H9 (cell line): ENCODE measurements at regions not wholly inside any gene's neighbourhood (a gene's known extent, or its start where the extent isn't known, plus 50 kb on each side); places are given as distances from the start of the nearest gene placed in this dataset.

Experiments
- DNase-seq: peaks from one replicate; pipeline ENCODE4 v3.0.0-alpha.2; 2017
- H2AFZ ChIP-seq: one replicate; pipeline ENCODE4 v1.6.1; 2013; ENCODE audit warnings: mild to moderate bottlenecking, low read length, control low read depth, moderate library complexity
- H2AK5ac ChIP-seq: 2 replicates; pipeline ENCODE4 v1.6.1; 2013; ENCODE audit warnings: low read length, control low read depth, mixed read lengths; ENCODE audit not compliant: insufficient read length
- H2BK120ac ChIP-seq: one replicate; pipeline ENCODE4 v1.6.1; 2013; ENCODE audit warnings: low read depth, mild to moderate bottlenecking, low read length, control low read depth, inconsistent platforms; ENCODE audit not compliant: poor library complexity, severe bottlenecking
- H2BK12ac ChIP-seq: 2 replicates; pipeline ENCODE4 v1.6.1; 2013; ENCODE audit warnings: low read length, control low read depth, mixed read lengths, low read depth; ENCODE audit not compliant: insufficient read length
- H2BK15ac ChIP-seq: 2 replicates; pipeline ENCODE4 v1.6.1; 2013; ENCODE audit warnings: low read depth, low read length, control low read depth
- H2BK20ac ChIP-seq: one replicate; pipeline ENCODE4 v1.6.1; 2013; ENCODE audit warnings: low read depth, mild to moderate bottlenecking, low read length, control low read depth, inconsistent platforms; ENCODE audit not compliant: poor library complexity, severe bottlenecking
- H2BK5ac ChIP-seq: 2 replicates; pipeline ENCODE4 v1.6.1; 2013; ENCODE audit warnings: low read length, control low read depth, mixed read lengths; ENCODE audit not compliant: insufficient read length
- H3K14ac ChIP-seq: 2 replicates; pipeline ENCODE4 v1.6.1; 2013; ENCODE audit warnings: low read length, control low read depth; ENCODE audit not compliant: insufficient read depth
- H3K18ac ChIP-seq: 2 replicates; pipeline ENCODE4 v1.6.1; 2013; ENCODE audit warnings: low read depth, mild to moderate bottlenecking, mixed read lengths, low read length, control low read depth; ENCODE audit not compliant: insufficient read length
- H3K23ac ChIP-seq: 2 replicates; pipeline ENCODE4 v1.6.1; 2013; ENCODE audit warnings: low read length, control low read depth, mixed read lengths, low read depth; ENCODE audit not compliant: insufficient read length
- H3K23me2 ChIP-seq: 2 replicates; pipeline ENCODE4 v1.6.1; 2013; ENCODE audit warnings: low read depth, mild to moderate bottlenecking, mixed read lengths, low read length, control low read depth; ENCODE audit not compliant: insufficient read length, poor library complexity, severe bottlenecking
- H3K27ac ChIP-seq: 2 replicates; pipeline ENCODE4 v1.5.1; 2013; ENCODE audit warnings: low read length, control low read depth, mixed read lengths, low read depth; ENCODE audit not compliant: insufficient read length
- H3K27me3 ChIP-seq: 2 replicates; pipeline ENCODE4 v1.6.1; 2013; ENCODE audit warnings: low read length, control low read depth, inconsistent platforms; ENCODE audit not compliant: insufficient read depth
- H3K4ac ChIP-seq: 2 replicates; pipeline ENCODE4 v1.6.1; 2013; ENCODE audit warnings: low read depth, mild to moderate bottlenecking, control low read depth, inconsistent platforms, low read length, moderate library complexity
- H3K4me1 ChIP-seq: 2 replicates; pipeline ENCODE4 v1.6.1; 2013; ENCODE audit warnings: low read length, control low read depth, inconsistent platforms; ENCODE audit not compliant: insufficient read depth
- H3K4me2 ChIP-seq: 2 replicates; pipeline ENCODE4 v1.6.1; 2013; ENCODE audit warnings: low read length, control low read depth, mixed read lengths; ENCODE audit not compliant: insufficient read length, insufficient read depth
- H3K56ac ChIP-seq: 2 replicates; pipeline ENCODE4 v1.6.1; 2013; ENCODE audit warnings: low read depth, mild to moderate bottlenecking, mixed read lengths, low read length, control low read depth; ENCODE audit not compliant: insufficient read length
- H3K79me1 ChIP-seq: 2 replicates; pipeline ENCODE4 v1.6.1; 2013; ENCODE audit warnings: low read depth, mild to moderate bottlenecking, moderate library complexity, low read length, control low read depth, inconsistent platforms; ENCODE audit not compliant: insufficient read depth, poor library complexity, severe bottlenecking
- H3K79me2 ChIP-seq: 2 replicates; pipeline ENCODE4 v1.6.1; 2013; ENCODE audit warnings: low read length, control low read depth, inconsistent platforms; ENCODE audit not compliant: insufficient read depth
- H3K9ac ChIP-seq: 2 replicates; pipeline ENCODE4 v1.6.1; 2013; ENCODE audit warnings: low read length, control low read depth, mixed read lengths; ENCODE audit not compliant: insufficient read length; ENCODE audit errors: extremely low read depth
- H3K9me3 ChIP-seq: one replicate; pipeline ENCODE4 v1.6.1; 2013; ENCODE audit warnings: low read depth, low read length, inconsistent platforms; ENCODE audit not compliant: control insufficient read depth
- H3T11ph ChIP-seq: one replicate; pipeline ENCODE4 v1.6.1; 2013; ENCODE audit warnings: mild to moderate bottlenecking, low read length, control low read depth, inconsistent platforms
- H4K20me1 ChIP-seq: one replicate; pipeline ENCODE4 v1.6.1; 2013; ENCODE audit not compliant: control insufficient read depth, insufficient read length, insufficient read depth
- H4K5ac ChIP-seq: 2 replicates; pipeline ENCODE4 v1.6.1; 2013; ENCODE audit warnings: low read depth, mild to moderate bottlenecking, mixed read lengths, low read length, control low read depth; ENCODE audit not compliant: insufficient read length
- H4K8ac ChIP-seq: replicated peaks from 2 replicates; pipeline ENCODE4 v1.6.1; 2013; ENCODE audit warnings: low read length, control low read depth, mixed read lengths, low read depth; ENCODE audit not compliant: insufficient read length
- H4K91ac ChIP-seq: 2 replicates; pipeline ENCODE4 v1.6.1; 2013; ENCODE audit warnings: low read depth, mild to moderate bottlenecking, moderate library complexity, mixed read lengths, low read length, control low read depth; ENCODE audit not compliant: insufficient read length
- H3K27ac Mint-ChIP-seq, 3 experiments: 2 replicates in 2 of 3; 3 replicates in 1 of 3; pipeline ENCODE4 v1.8.0; 2020 to 2021; ENCODE audit warnings: mixed read lengths in 3 of 3, mild to moderate bottlenecking in 1 of 3, moderate library complexity in 1 of 3
- H3K27me3 Mint-ChIP-seq: 2 replicates; pipeline ENCODE4 v1.8.0; 2021; ENCODE audit warnings: low read depth, mild to moderate bottlenecking, moderate library complexity, mixed read lengths
- H3K36me3 Mint-ChIP-seq, 3 experiments: 2 replicates in 2 of 3; 3 replicates in 1 of 3; pipeline ENCODE4 v1.8.0; 2020 to 2021; ENCODE audit warnings: low read depth in 3 of 3, mixed read lengths in 3 of 3; ENCODE audit not compliant: insufficient read depth in 1 of 3
- H3K4me1 Mint-ChIP-seq, 2 experiments: 2 replicates each; pipeline ENCODE4 v1.8.0; 2020; ENCODE audit warnings: mixed read lengths in 2 of 2
- H3K4me3 Mint-ChIP-seq, 2 experiments: 2 replicates in 1 of 2; 3 replicates in 1 of 2; pipeline ENCODE4 v1.8.0; 2020 to 2021; ENCODE audit warnings: mild to moderate bottlenecking in 2 of 2, mixed read lengths in 2 of 2, moderate library complexity in 1 of 2
- H3K9me3 Mint-ChIP-seq, 2 experiments: 2 replicates in 1 of 2; 3 replicates in 1 of 2; pipeline ENCODE4 v1.8.0; 2020; ENCODE audit warnings: mild to moderate bottlenecking in 2 of 2, mixed read lengths in 2 of 2, moderate library complexity in 1 of 2
- WGBS: extraction: QIAGEN DNeasy Blood & Tissue Kit; methylation state at CpG from one replicate; pipeline ENCODE4 v1.1.7; 2013; ENCODE audit warnings: missing lambda C conversion rate, low lambda C conversion rate, mixed read lengths; ENCODE audit not compliant: insufficient read length; ENCODE audit errors: extremely low coverage; 5-methylcytosine and 5-hydroxymethylcytosine counted together
- TF ChIP-seq, protein P1 (sequence below): fragments of 200-600 bp; sonication (generic); conservative IDR thresholded peaks from 3 replicates; pipeline ENCODE4 v1.8.0; 2021; ENCODE audit warnings: antibody characterized with exemption, mild to moderate bottlenecking

DNA sequence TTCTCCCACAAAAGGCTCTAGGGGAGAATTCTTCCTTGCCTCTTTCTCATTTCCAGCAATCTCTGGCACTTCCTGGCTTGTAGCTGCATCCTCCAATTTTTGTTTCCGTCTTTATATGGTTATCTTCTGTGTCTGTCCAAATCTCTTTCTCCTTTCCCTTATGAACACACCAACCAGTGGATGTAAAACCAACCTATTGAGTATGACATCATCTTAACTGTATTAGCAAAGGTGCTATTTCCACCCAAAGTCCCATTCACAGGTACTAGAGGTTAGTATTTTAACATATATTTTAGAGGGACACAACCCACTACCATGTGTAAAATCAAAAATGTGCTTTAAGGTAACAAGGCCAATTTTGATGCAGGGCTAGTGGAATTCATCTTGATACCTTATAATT lies 129.0 kb downstream of the RAP2A start:
- no peak overlapping the region for H2BK12ac ChIP-seq
- no peak overlapping the region for H3K23ac ChIP-seq
- H3K4me1 ChIP-seq: no peaks in the 10 kb centered on the region
- H3T11ph ChIP-seq: no peak overlapping the region
- no peaks in the 10 kb centered on the region for H3K27me3 ChIP-seq
- no peak overlapping the region for H3K4me2 ChIP-seq
- Mint-ChIP-seq H3K27ac (no peak overlapping the region), H3K9me3 (no peaks in the 10 kb centered on the region), H3K4me3 (no peak overlapping the region), H3K27me3 (no peaks in the 10 kb centered on the region; the same call in 1 of the 2 replicates), H3K36me3 (no peaks in the 10 kb centered on the region), H3K4me1 (peaks cover 3% of the 10 kb centered on the region in 2 experiments)
- H4K8ac ChIP-seq: no peak overlapping the region
- H3K9ac ChIP-seq: no peak overlapping the region
- no peaks in the 10 kb centered on the region for H3K79me1 ChIP-seq
- H4K5ac ChIP-seq: no peak overlapping the region
- TF ChIP-seq, protein P1, sequence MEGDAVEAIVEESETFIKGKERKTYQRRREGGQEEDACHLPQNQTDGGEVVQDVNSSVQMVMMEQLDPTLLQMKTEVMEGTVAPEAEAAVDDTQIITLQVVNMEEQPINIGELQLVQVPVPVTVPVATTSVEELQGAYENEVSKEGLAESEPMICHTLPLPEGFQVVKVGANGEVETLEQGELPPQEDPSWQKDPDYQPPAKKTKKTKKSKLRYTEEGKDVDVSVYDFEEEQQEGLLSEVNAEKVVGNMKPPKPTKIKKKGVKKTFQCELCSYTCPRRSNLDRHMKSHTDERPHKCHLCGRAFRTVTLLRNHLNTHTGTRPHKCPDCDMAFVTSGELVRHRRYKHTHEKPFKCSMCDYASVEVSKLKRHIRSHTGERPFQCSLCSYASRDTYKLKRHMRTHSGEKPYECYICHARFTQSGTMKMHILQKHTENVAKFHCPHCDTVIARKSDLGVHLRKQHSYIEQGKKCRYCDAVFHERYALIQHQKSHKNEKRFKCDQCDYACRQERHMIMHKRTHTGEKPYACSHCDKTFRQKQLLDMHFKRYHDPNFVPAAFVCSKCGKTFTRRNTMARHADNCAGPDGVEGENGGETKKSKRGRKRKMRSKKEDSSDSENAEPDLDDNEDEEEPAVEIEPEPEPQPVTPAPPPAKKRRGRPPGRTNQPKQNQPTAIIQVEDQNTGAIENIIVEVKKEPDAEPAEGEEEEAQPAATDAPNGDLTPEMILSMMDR: no peak
- H3K23me2 ChIP-seq: no peaks in the 10 kb centered on the region
- DNase-seq: no peak
- H3K56ac ChIP-seq: no peak overlapping the region
- H3K9me3 ChIP-seq: no peaks in the 10 kb centered on the region
- H4K20me1 ChIP-seq: no peaks in the 10 kb centered on the region
- H3K4ac ChIP-seq: no peak overlapping the region
- no peaks in the 10 kb centered on the region for H3K79me2 ChIP-seq
- no peak overlapping the region for H3K14ac ChIP-seq
- no peak overlapping the region for H2BK15ac ChIP-seq
- no peak overlapping the region for H2AK5ac ChIP-seq
- no peak overlapping the region for H3K18ac ChIP-seq
- H4K91ac ChIP-seq: no peak overlapping the region
- no peak overlapping the region for H2AFZ ChIP-seq
- no peak overlapping the region for H3K27ac ChIP-seq
- no peak overlapping the region for H2BK20ac ChIP-seq
- no peak overlapping the region for H2BK120ac ChIP-seq
- no CpG with 5 or more reads among the region's 1 CpG for WGBS
- H2BK5ac ChIP-seq: no peak overlapping the region
